ENCODE measurements at regions not wholly inside any gene's neighbourhood (a gene's known extent, or its start where the extent isn't known, plus 50 kb on each side); places are given as distances from the start of the nearest gene placed in this dataset.

DNA sequence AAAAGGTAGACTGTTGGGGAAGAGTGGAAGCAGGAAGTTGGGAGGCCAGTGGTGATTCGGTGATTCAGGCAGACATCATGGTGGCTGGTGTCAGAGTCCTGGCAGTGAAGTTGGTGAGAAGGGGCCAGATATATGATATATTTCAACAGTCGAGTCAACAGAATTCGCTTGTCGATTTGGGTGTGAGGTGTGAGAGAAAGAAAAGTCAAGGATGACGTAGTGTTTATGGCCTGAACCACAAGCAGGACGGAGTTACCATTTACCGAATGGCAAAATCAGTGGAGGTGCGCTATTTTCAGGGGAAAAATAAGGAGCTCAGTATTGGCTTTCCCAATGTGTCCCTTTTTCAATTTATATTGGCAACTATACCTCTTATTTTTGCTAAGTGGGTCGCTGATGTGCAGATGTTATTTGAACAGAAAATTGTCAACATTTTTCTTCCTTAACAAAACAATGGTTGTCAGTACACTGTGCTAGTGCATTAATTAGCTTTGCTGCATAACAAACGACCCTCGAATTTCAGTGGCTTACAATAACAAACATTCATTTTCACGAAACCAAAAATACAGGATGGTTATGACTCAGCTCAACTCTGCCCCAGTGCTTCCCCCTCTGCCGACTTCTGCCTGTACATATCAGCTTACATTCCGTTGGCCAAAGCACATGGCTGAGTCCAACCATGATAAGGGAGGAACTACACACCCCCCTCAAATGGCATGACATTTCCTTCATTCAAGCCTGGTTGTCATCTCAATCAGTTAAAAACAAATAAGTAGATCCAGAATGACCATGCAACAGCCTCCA lies 255.0 kb upstream of the ZFP64 start:
- intact Hi-C loops (cut with micrococcal nuclease; ENCODE audit: unreplicated experiment) (no loop called here), in situ Hi-C loops (cut with HindIII; ENCODE audit: low pct_unique_long_range_greater_than_20kb, low sequenced_read_pairs) (no loop called here)
- no peaks in the 10 kb centered on the region for H3K9me3 ChIP-seq (ENCODE audit: control insufficient read depth, insufficient read depth, low read depth, low read length)
- TF ChIP-seq SIN3A (IDR thresholded peaks at IDR 0.05; ENCODE audit: borderline replicate concordance, insufficient read depth, low read depth, low read length) (no peak), POLR2AphosphoS5 (IDR thresholded peaks at IDR 0.05; ENCODE audit: low read depth, low read length) (no peak)
- TF ChIP-seq, protein P1, sequence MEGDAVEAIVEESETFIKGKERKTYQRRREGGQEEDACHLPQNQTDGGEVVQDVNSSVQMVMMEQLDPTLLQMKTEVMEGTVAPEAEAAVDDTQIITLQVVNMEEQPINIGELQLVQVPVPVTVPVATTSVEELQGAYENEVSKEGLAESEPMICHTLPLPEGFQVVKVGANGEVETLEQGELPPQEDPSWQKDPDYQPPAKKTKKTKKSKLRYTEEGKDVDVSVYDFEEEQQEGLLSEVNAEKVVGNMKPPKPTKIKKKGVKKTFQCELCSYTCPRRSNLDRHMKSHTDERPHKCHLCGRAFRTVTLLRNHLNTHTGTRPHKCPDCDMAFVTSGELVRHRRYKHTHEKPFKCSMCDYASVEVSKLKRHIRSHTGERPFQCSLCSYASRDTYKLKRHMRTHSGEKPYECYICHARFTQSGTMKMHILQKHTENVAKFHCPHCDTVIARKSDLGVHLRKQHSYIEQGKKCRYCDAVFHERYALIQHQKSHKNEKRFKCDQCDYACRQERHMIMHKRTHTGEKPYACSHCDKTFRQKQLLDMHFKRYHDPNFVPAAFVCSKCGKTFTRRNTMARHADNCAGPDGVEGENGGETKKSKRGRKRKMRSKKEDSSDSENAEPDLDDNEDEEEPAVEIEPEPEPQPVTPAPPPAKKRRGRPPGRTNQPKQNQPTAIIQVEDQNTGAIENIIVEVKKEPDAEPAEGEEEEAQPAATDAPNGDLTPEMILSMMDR (IDR thresholded peaks at IDR 0.05) = no peak
- CTCF ChIA-PET = no interaction called here
- H3K27ac ChIP-seq (ENCODE audit: low read length) = no peak overlapping the region
- BruUV-seq (replicated peaks) = no TSS peak
- H3K36me3 ChIP-seq (ENCODE audit: control insufficient read depth, insufficient read depth, low read length) = no peaks in the 10 kb centered on the region
- ATAC-seq (no peak), DNase-seq (ENCODE audit: low read depth, low spot score) (no peak)
- POLR2A ChIA-PET = no interaction called here
- H3K27me3 ChIP-seq (ENCODE audit: control insufficient read depth, insufficient read depth, low read length) = no peaks in the 10 kb centered on the region
- H3K4me3 ChIP-seq (ENCODE audit: low read depth in 2 of 2, low read length in 2 of 2) = no peak overlapping the region
- no peaks in the 10 kb centered on the region for H3K4me1 ChIP-seq (ENCODE audit: control insufficient read depth, insufficient read depth, low read length)

DNA sequence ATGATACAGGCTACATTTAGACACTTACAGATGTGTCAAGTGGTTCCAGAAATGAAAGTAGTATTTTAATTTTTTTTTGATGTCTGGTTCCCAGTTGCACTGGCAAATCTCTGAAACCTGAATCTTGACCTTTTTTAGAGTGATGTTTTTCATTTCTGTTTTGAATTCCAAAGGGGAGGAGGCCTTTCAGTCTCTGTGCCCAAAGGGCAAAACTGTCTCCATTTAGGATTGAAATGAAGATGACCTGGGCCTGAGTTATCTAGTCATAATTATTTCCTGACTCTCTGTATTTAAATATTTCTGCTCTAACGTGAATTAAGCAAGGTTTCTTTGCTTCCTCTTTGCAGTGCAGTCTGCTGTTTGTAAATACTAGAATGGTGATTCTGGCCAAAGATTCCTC lies 252.9 kb upstream of the ZFP64 start:
- no TSS peak for BruUV-seq (replicated peaks)

DNA sequence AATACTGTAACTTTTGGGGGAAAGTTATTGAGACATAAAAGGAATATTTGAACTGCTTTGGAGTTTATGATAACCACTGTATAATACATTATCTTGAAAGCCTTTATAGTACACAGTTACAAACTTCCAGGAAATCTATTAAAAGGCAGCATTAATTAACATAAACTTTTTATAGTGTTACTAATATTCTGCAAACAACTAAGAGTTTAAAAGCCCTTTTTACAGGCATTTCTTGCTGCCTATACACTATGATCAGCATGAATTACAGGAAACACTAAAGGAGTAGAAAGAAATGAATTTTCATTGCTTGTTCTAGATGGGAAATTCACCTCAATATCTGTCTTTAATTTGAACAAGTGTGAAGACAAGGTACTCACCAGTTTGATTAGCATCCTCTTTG lies 252.3 kb upstream of the ZFP64 start:
- H3K36me3 ChIP-seq (ENCODE audit: control insufficient read depth, insufficient read depth, low read length) = no peaks in the 10 kb centered on the region
- intact Hi-C loops (cut with micrococcal nuclease; ENCODE audit: unreplicated experiment) (no loop called here), in situ Hi-C loops (cut with HindIII; ENCODE audit: low pct_unique_long_range_greater_than_20kb, low sequenced_read_pairs) (no loop called here)
- BruUV-seq (replicated peaks) = no TSS peak
- no peak overlapping the region for H3K27ac ChIP-seq (ENCODE audit: low read length)
- POLR2A ChIA-PET = no interaction called here
- no peak for ATAC-seq
- H3K27me3 ChIP-seq (ENCODE audit: control insufficient read depth, insufficient read depth, low read length) = no peaks in the 10 kb centered on the region
- no peaks in the 10 kb centered on the region for H3K9me3 ChIP-seq (ENCODE audit: control insufficient read depth, insufficient read depth, low read depth, low read length)
- H3K4me1 ChIP-seq (ENCODE audit: control insufficient read depth, insufficient read depth, low read length) = no peaks in the 10 kb centered on the region
- CTCF ChIA-PET = no interaction called here
- H3K4me3 ChIP-seq (ENCODE audit: low read depth in 2 of 2, low read length in 2 of 2) = no peak overlapping the region
- TF ChIP-seq, protein P2, sequence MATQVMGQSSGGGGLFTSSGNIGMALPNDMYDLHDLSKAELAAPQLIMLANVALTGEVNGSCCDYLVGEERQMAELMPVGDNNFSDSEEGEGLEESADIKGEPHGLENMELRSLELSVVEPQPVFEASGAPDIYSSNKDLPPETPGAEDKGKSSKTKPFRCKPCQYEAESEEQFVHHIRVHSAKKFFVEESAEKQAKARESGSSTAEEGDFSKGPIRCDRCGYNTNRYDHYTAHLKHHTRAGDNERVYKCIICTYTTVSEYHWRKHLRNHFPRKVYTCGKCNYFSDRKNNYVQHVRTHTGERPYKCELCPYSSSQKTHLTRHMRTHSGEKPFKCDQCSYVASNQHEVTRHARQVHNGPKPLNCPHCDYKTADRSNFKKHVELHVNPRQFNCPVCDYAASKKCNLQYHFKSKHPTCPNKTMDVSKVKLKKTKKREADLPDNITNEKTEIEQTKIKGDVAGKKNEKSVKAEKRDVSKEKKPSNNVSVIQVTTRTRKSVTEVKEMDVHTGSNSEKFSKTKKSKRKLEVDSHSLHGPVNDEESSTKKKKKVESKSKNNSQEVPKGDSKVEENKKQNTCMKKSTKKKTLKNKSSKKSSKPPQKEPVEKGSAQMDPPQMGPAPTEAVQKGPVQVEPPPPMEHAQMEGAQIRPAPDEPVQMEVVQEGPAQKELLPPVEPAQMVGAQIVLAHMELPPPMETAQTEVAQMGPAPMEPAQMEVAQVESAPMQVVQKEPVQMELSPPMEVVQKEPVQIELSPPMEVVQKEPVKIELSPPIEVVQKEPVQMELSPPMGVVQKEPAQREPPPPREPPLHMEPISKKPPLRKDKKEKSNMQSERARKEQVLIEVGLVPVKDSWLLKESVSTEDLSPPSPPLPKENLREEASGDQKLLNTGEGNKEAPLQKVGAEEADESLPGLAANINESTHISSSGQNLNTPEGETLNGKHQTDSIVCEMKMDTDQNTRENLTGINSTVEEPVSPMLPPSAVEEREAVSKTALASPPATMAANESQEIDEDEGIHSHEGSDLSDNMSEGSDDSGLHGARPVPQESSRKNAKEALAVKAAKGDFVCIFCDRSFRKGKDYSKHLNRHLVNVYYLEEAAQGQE (IDR thresholded peaks at IDR 0.05; ENCODE audit: insufficient read depth in 1 of 2, low read depth in 2 of 2, low read length in 1 of 2) = no peak
- TF ChIP-seq POLR2AphosphoS5 (IDR thresholded peaks at IDR 0.05; ENCODE audit: low read depth, low read length) (no peak), TCF7L2 (IDR thresholded peaks at IDR 0.05; ENCODE audit: low read depth, low read length) (no peak), SIN3A (IDR thresholded peaks at IDR 0.05; ENCODE audit: borderline replicate concordance, insufficient read depth, low read depth, low read length) (no peak)
- TF ChIP-seq, protein P1 (IDR thresholded peaks at IDR 0.05) = no peak
- DNase-seq (ENCODE audit: low read depth, low spot score) = no peak

More for the DNA sequence above, 252.9 kb upstream of the ZFP64 start:
- no peak for ATAC-seq
- ChIA-PET CTCF (no interaction called here), POLR2A (no interaction called here)
- no peak overlapping the region for H3K4me3 ChIP-seq (ENCODE audit: low read depth in 2 of 2, low read length in 2 of 2)
- TF ChIP-seq TCF7L2 (IDR thresholded peaks at IDR 0.05; ENCODE audit: low read depth, low read length) = no peak
- no peaks in the 10 kb centered on the region for H3K4me1 ChIP-seq (ENCODE audit: control insufficient read depth, insufficient read depth, low read length)
- intact Hi-C loops (cut with micrococcal nuclease; ENCODE audit: unreplicated experiment) = no loop called here
- no peaks in the 10 kb centered on the region for H3K36me3 ChIP-seq (ENCODE audit: control insufficient read depth, insufficient read depth, low read length)
- DNase-seq (ENCODE audit: low read depth, low spot score) = no peak
- H3K9me3 ChIP-seq (ENCODE audit: control insufficient read depth, insufficient read depth, low read depth, low read length) = no peaks in the 10 kb centered on the region
- in situ Hi-C loops (cut with HindIII; ENCODE audit: low pct_unique_long_range_greater_than_20kb, low sequenced_read_pairs) = no loop called here
- no peak overlapping the region for H3K27ac ChIP-seq (ENCODE audit: low read length)
- H3K27me3 ChIP-seq (ENCODE audit: control insufficient read depth, insufficient read depth, low read length) = no peaks in the 10 kb centered on the region
